ENCODE measurements at regions not wholly inside any gene's neighbourhood (a gene's known extent, or its start where the extent isn't known, plus 50 kb on each side); places are given as distances from the start of the nearest gene placed in this dataset.

GRCh38 chr15:58312031-58312430 lies 119.8 kb upstream of the LIPC start:
- no peak for DNase-seq
- 81 to 88% (median 87%) methylated on average over 5 of the region's 5 CpGs for WGBS, 3 donors
- Histone ChIP-seq H3K4me1 (ENCODE audit: insufficient read depth) (no peaks in the 10 kb centered on the region), H3K27ac (no peak overlapping the region), H3K27me3 (no peaks in the 10 kb centered on the region), H3K4me3 (no peak overlapping the region), H3K36me3 (no peaks in the 10 kb centered on the region), H3K9me3 (no peaks in the 10 kb centered on the region)
- TF ChIP-seq EP300 (IDR thresholded peaks at IDR 0.05) (no peak), CTCF (IDR thresholded peaks at IDR 0.05) (no peak), POLR2A (IDR thresholded peaks at IDR 0.05) (no peak)
- intact Hi-C loops (cut with DNase I) = no loop called here

GRCh38 chr15:58313304-58313703 lies 118.5 kb upstream of the LIPC start:
- WGBS, 3 donors = 86 to 90% (median 88%) methylated on average over 5 of the region's 5 CpGs
- Histone ChIP-seq H3K36me3 (no peaks in the 10 kb centered on the region), H3K27ac (no peak overlapping the region), H3K27me3 (no peaks in the 10 kb centered on the region), H3K4me1 (ENCODE audit: insufficient read depth) (no peaks in the 10 kb centered on the region), H3K4me3 (no peak overlapping the region), H3K9me3 (no peaks in the 10 kb centered on the region)
- DNase-seq = no peak
- TF ChIP-seq CTCF (IDR thresholded peaks at IDR 0.05) = no peak
- TF ChIP-seq EP300 (IDR thresholded peaks at IDR 0.05) = no peak
- intact Hi-C loops (cut with DNase I) = no loop called here

GRCh38 chr15:58313810-58314592 lies 117.8 kb upstream of the LIPC start:
- no peak for DNase-seq
- no peak for TF ChIP-seq POLR2A (IDR thresholded peaks at IDR 0.05)
- TF ChIP-seq CTCF (IDR thresholded peaks at IDR 0.05) = no peak
- TF ChIP-seq EP300 (IDR thresholded peaks at IDR 0.05) = no peak
- intact Hi-C loops (cut with DNase I) = no loop called here
- Histone ChIP-seq H3K27ac (no peak overlapping the region), H3K4me3 (no peak overlapping the region), H3K36me3 (no peaks in the 10 kb centered on the region), H3K4me1 (ENCODE audit: insufficient read depth) (no peaks in the 10 kb centered on the region), H3K9me3 (no peaks in the 10 kb centered on the region), H3K27me3 (no peaks in the 10 kb centered on the region)
- WGBS, 3 donors = 73 to 74% (median 73%) methylated on average over 6 of the region's 6 CpGs

GRCh38 chr15:58314593-58315216 lies 117.1 kb upstream of the LIPC start:
- no peak for DNase-seq
- no peak for TF ChIP-seq POLR2A (IDR thresholded peaks at IDR 0.05)
- TF ChIP-seq EP300 (IDR thresholded peaks at IDR 0.05) = no peak
- TF ChIP-seq CTCF (IDR thresholded peaks at IDR 0.05) = no peak
- no peaks in the 10 kb centered on the region for H3K36me3 ChIP-seq
- WGBS, 3 donors = 47 to 62% (median 55%) methylated on average over 4 of the region's 4 CpGs
- H3K27ac ChIP-seq = no peak overlapping the region
- H3K9me3 ChIP-seq = no peaks in the 10 kb centered on the region
- no peak overlapping the region for H3K4me3 ChIP-seq
- intact Hi-C loops (cut with DNase I) = no loop called here
- no peaks in the 10 kb centered on the region for H3K27me3 ChIP-seq
- H3K4me1 ChIP-seq (ENCODE audit: insufficient read depth) = no peaks in the 10 kb centered on the region

Measured in ovary (tissue), 7 donors.